ENCODE measurements at regions not wholly inside any gene's neighbourhood (a gene's known extent, or its start where the extent isn't known, plus 50 kb on each side); places are given as distances from the start of the nearest gene placed in this dataset.
A peak's percentile ranks its signal among the peaks of the same experiment; 100 is the strongest.
"Not testable (repeated sequence)": the region's sequence is repeated elsewhere in the genome, so short reads cannot be mapped to it uniquely, and the experiment has no call there.

GRCh38 chr20:30811885-30812671 is 445.4 kb upstream of the DEFB115 start:
- Mint-ChIP-seq H3K27ac (no peak overlapping the region), H3K4me1 (peaks cover 0 to 8% (median 0%) of the 10 kb centered on the region in 3 donors), H3K4me3 (no peak overlapping the region), H3K27me3 (peaks cover 4 to 8% of the 10 kb centered on the region in 2 donors), H3K9me3 (peaks cover 0 to 17% (median 14%) of the 10 kb centered on the region in 5 donors), H3K36me3 (peaks cover 0 to 13% (median 0%) of the 10 kb centered on the region in 3 donors)
- ChIA-PET CTCF (no interaction called here), POLR2A (no interaction called here)
- Histone ChIP-seq H3K27ac (ENCODE audit: low read depth, low read length) (no peak overlapping the region), H3K36me3 (ENCODE audit: insufficient read depth, low read length) (no peaks in the 10 kb centered on the region), H3K4me3 (ENCODE audit: low read length) (peak overlapping the region; percentile 43), H3K4me1 (ENCODE audit: insufficient read depth, low read length) (no peaks in the 10 kb centered on the region), H3K27me3 (ENCODE audit: insufficient read depth, low read length, poor library complexity, severe bottlenecking) (no peaks in the 10 kb centered on the region), H3K9me3 (ENCODE audit: low read length) (no peaks in the 10 kb centered on the region)
- DNase-seq: no peak

DNA sequence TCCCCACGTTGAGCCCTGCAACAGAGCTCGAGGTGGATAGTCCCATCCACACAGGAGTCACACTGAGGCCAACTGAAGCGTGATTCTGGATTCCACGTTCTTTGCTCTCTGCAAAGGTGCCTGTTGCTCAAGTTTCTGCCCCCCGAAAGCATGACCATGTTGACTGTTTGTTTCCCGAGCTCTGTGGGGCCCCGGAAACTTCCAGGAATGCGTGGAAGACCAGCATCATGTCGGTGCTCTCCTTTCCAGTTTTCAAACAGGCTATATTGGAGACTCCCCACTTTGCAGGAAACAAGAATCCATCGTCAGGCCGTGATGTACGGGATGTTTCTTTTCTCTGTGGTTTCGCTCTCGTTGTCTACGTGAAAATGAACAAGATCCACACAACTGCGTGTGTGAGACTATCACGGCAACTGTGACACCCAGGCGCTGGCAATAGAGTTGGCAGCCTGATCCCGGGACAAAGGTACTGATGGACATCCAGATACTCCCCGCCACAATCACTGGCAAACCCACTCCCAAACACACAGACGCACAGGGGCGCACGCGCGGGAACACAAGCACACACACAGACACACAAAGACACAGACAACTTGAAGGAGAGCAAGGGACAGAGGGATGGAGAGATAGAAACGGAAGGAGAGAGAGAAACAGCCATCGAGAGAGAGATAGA is 444.6 kb upstream of the DEFB115 start:
- H3K4me1 Mint-ChIP-seq: peaks cover 0 to 8% (median 0%) of the 10 kb centered on the region in 3 donors

DNA sequence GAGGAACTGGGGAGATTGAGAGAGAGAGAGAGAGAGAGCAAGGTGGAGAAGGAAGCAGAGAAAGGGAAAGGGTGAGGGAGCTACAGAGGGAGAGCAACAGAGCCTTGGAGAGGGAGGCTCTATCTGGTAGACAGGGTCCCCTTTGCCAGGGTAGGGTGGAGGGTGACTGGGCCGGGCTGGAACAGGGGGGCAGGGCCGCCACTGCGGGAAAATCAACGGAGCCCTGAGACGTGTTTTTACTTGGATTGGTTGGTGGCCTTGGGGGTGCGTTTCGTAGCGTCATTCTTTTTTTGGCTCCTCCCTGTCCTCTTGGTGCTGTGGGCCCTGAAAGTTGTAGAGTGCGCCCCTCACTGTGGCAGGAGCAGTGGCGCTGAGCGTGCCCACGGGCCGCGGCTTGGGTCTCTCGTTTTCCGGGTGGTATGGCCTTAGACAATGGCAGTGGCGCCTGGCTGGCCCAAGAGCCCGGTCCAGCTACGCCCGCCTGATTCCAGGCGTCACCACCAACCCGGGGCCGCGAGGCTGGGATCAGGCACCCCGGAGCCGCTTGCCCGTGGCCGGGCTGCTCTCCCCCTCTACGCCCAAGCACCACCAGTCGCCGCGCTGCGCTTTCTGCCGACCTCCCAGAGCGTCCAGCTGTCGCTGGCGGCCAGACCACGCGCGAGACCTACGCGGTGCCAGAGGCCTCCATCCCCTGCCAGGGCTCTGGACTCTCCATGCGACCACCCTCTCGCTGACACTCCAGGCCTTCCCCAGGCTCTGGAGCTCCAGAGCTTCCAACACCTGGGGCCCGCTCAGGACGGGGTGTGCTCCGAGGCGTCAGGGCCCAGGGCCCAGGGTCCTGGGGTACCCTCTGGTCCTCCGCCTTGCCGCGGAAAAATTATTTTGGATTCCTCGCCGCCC is 443.8 kb upstream of the DEFB115 start:
- H3K4me1 Mint-ChIP-seq; H3K4me1 ChIP-seq (ENCODE audit: insufficient read depth, low read length); POLR2A ChIA-PET; H3K4me3 Mint-ChIP-seq; H3K4me3 ChIP-seq (ENCODE audit: low read length); H3K27ac Mint-ChIP-seq; H3K27me3 Mint-ChIP-seq; H3K9me3 ChIP-seq (ENCODE audit: low read length); CTCF ChIA-PET; H3K27me3 ChIP-seq (ENCODE audit: insufficient read depth, low read length, poor library complexity, severe bottlenecking); H3K36me3 ChIP-seq (ENCODE audit: insufficient read depth, low read length); H3K27ac ChIP-seq (ENCODE audit: low read depth, low read length): not testable (repeated sequence)
- peaks cover 0 to 13% (median 0%) of the 10 kb centered on the region in 3 donors for H3K36me3 Mint-ChIP-seq
- peak in 1 of 5 donors; percentile 54 for DNase-seq
- peaks cover 0 to 17% (median 14%) of the 10 kb centered on the region in 5 donors for H3K9me3 Mint-ChIP-seq

More for the DNA sequence above, 444.6 kb upstream of the DEFB115 start:
- Histone ChIP-seq H3K27ac (ENCODE audit: low read depth, low read length) (no peak overlapping the region), H3K4me1 (ENCODE audit: insufficient read depth, low read length) (no peaks in the 10 kb centered on the region), H3K36me3 (ENCODE audit: insufficient read depth, low read length) (no peaks in the 10 kb centered on the region), H3K4me3 (ENCODE audit: low read length) (no peak overlapping the region), H3K27me3 (ENCODE audit: insufficient read depth, low read length, poor library complexity, severe bottlenecking) (no peaks in the 10 kb centered on the region), H3K9me3 (ENCODE audit: low read length) (no peaks in the 10 kb centered on the region)
- ChIA-PET CTCF (no interaction called here), POLR2A (no interaction called here)
- Mint-ChIP-seq H3K27ac (no peak overlapping the region), H3K9me3 (peaks cover 0 to 17% (median 14%) of the 10 kb centered on the region in 5 donors), H3K4me3 (no peak overlapping the region), H3K36me3 (peaks cover 0 to 13% (median 0%) of the 10 kb centered on the region in 3 donors), H3K27me3 (peaks cover 4 to 8% of the 10 kb centered on the region in 2 donors)
- no peak for DNase-seq

DNA sequence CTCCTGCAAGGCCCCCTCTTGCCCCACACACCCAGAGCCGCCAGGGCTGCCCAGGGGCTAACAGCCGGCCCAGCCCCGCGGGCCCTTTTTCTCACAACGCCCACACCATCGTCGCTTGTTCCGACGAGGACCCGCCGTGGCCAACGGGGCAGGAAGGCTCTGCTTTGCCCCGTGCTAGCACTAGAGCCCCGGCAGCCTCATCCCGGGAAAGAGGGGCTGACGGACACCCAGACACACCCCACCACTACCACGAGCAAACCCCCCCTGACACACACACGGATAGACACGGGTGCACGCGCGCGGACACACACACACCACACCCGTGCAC is 443.2 kb upstream of the DEFB115 start:
- H3K4me1 Mint-ChIP-seq; CTCF ChIA-PET; H3K36me3 ChIP-seq (ENCODE audit: insufficient read depth, low read length); H3K27ac ChIP-seq (ENCODE audit: low read depth, low read length); H3K27me3 ChIP-seq (ENCODE audit: insufficient read depth, low read length, poor library complexity, severe bottlenecking); POLR2A ChIA-PET; H3K4me1 ChIP-seq (ENCODE audit: insufficient read depth, low read length); H3K27me3 Mint-ChIP-seq; H3K4me3 Mint-ChIP-seq; H3K4me3 ChIP-seq (ENCODE audit: low read length); H3K9me3 ChIP-seq (ENCODE audit: low read length); H3K27ac Mint-ChIP-seq; DNase-seq: not testable (repeated sequence)
- peaks cover 0 to 13% (median 0%) of the 10 kb centered on the region in 3 donors for H3K36me3 Mint-ChIP-seq
- H3K9me3 Mint-ChIP-seq: peaks cover 0 to 17% (median 14%) of the 10 kb centered on the region in 5 donors

- H3K4me1 Mint-ChIP-seq; H3K27me3 Mint-ChIP-seq; POLR2A ChIA-PET; CTCF ChIA-PET; H3K27me3 ChIP-seq (ENCODE audit: insufficient read depth, low read length, poor library complexity, severe bottlenecking); H3K4me3 Mint-ChIP-seq; H3K36me3 ChIP-seq (ENCODE audit: insufficient read depth, low read length); H3K27ac ChIP-seq (ENCODE audit: low read depth, low read length); H3K9me3 ChIP-seq (ENCODE audit: low read length); H3K4me1 ChIP-seq (ENCODE audit: insufficient read depth, low read length); H3K4me3 ChIP-seq (ENCODE audit: low read length); H3K27ac Mint-ChIP-seq: not testable (repeated sequence)
- Mint-ChIP-seq H3K36me3 (peaks cover 0 to 13% (median 0%) of the 10 kb centered on the region in 3 donors), H3K9me3 (peaks cover 0 to 17% (median 14%) of the 10 kb centered on the region in 5 donors)
- DNase-seq: peak in 1 of 5 donors; percentile 57
Measured at GRCh38 chr20:30815027-30815576, 442.4 kb upstream of the DEFB115 start.

DNA sequence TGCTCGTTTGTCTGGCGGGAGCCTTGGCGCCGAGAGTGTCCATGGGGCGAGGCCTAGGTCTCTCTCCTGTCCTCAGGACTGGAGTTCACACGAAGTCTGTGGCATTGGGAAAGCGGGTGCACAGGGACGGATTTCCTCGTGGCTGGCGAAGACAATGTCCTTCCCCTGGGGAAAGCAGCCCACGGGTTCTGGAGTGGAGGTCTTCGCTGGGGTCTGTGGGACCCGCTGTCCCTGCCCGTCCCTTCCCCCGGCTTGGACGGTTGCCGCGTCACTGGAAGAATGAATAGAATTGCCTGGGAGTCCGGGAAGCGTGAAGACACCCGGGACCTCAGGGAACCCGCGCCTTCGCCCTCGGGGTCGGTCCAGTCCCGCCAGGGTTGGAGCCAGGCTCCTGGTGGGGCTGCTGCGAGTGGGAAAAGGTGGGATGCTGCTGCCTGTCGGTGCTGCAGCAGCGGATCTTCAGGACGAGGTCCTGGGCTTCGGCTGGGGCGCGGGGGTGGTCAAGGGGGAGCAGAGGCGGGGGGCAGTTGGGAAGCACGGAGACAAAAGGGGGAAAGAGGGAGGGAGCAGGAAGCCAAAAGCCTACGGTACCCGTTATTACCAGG is 441.8 kb upstream of the DEFB115 start:
- H3K9me3 Mint-ChIP-seq: peaks cover 0 to 17% (median 14%) of the 10 kb centered on the region in 5 donors
- H3K36me3 ChIP-seq (ENCODE audit: insufficient read depth, low read length): no peaks in the 10 kb centered on the region
- no peak overlapping the region for H3K4me3 ChIP-seq (ENCODE audit: low read length)
- H3K27me3 ChIP-seq (ENCODE audit: insufficient read depth, low read length, poor library complexity, severe bottlenecking): no peaks in the 10 kb centered on the region
- POLR2A ChIA-PET: no interaction called here
- no peaks in the 10 kb centered on the region for H3K4me1 ChIP-seq (ENCODE audit: insufficient read depth, low read length)
- H3K27ac Mint-ChIP-seq: no peak overlapping the region
- no peak for DNase-seq
- no peak overlapping the region for H3K4me3 Mint-ChIP-seq
- peaks cover 0 to 13% (median 0%) of the 10 kb centered on the region in 3 donors for H3K36me3 Mint-ChIP-seq
- H3K27ac ChIP-seq (ENCODE audit: low read depth, low read length): no peak overlapping the region
- H3K4me1 Mint-ChIP-seq: peaks cover 0 to 8% (median 0%) of the 10 kb centered on the region in 3 donors
- no peaks in the 10 kb centered on the region for H3K9me3 ChIP-seq (ENCODE audit: low read length)
- peaks cover 4 to 8% of the 10 kb centered on the region in 2 donors for H3K27me3 Mint-ChIP-seq
- CTCF ChIA-PET: no interaction called here

GRCh38 chr20:30816182-30816645 is 441.2 kb upstream of the DEFB115 start:
- POLR2A ChIA-PET: no interaction called here
- Mint-ChIP-seq H3K27ac (no peak overlapping the region), H3K27me3 (peaks cover 4 to 8% of the 10 kb centered on the region in 2 donors), H3K36me3 (peaks cover 0 to 13% (median 0%) of the 10 kb centered on the region in 3 donors), H3K4me3 (no peak overlapping the region), H3K4me1 (peaks cover 0 to 8% (median 0%) of the 10 kb centered on the region in 3 donors), H3K9me3 (peaks cover 0 to 17% (median 14%) of the 10 kb centered on the region in 5 donors)
- CTCF ChIA-PET: no interaction called here
- Histone ChIP-seq H3K27me3 (ENCODE audit: insufficient read depth, low read length, poor library complexity, severe bottlenecking) (no peaks in the 10 kb centered on the region), H3K36me3 (ENCODE audit: insufficient read depth, low read length) (no peaks in the 10 kb centered on the region), H3K27ac (ENCODE audit: low read depth, low read length) (no peak overlapping the region), H3K9me3 (ENCODE audit: low read length) (no peaks in the 10 kb centered on the region), H3K4me1 (ENCODE audit: insufficient read depth, low read length) (no peaks in the 10 kb centered on the region), H3K4me3 (ENCODE audit: low read length) (no peak overlapping the region)
- DNase-seq: peak in 1 of 5 donors; percentile 52
